Left ventricle myocardium inferior (tissue), 1 donor: ENCODE measurements at regions not wholly inside any gene's neighbourhood (a gene's known extent, or its start where the extent isn't known, plus 50 kb on each side); places are given as distances from the start of the nearest gene placed in this dataset.

Experiments
- DNase-seq: peaks from one replicate; pipeline ENCODE4 v3.0.0-alpha.2; 2020
- H3K27ac ChIP-seq: fragments of 200-600 bp; replicated peaks from 2 replicates; pipeline ENCODE4 v1.8.0; 2021
- H3K27me3 ChIP-seq: fragments of 200-600 bp; 2 replicates; pipeline ENCODE4 v1.8.0; 2021; ENCODE audit warnings: low read depth
- H3K36me3 ChIP-seq: fragments of 200-600 bp; 2 replicates; pipeline ENCODE4 v1.8.0; 2021
- H3K4me1 ChIP-seq: fragments of 200-600 bp; 2 replicates; pipeline ENCODE4 v1.8.0; 2021
- H3K4me3 ChIP-seq: fragments of 200-600 bp; 2 replicates; pipeline ENCODE4 v1.8.0; 2021; ENCODE audit warnings: mild to moderate bottlenecking, moderate library complexity
- H3K9me3 ChIP-seq: fragments of 200-600 bp; replicated peaks from 2 replicates; pipeline ENCODE4 v1.8.0; 2021
- CTCF ChIP-seq: fragments of 200-600 bp; IDR thresholded peaks from 2 replicates; pipeline ENCODE4 v1.8.0; 2021; ENCODE audit warnings: antibody characterized with exemption, mild to moderate bottlenecking, borderline replicate concordance
- intact Hi-C: fragments of 100-400 bp; cut with micrococcal nuclease; formaldehyde crosslinking; loops from one replicate; pipeline ENCODE4 v1.11.0; 2022
- donor health status: DM: no; HTN: yes; CAD: no; lungs with severe emphysema.

GRCh38 chr13:111919286-111919685, 147.7 kb upstream of the SOX1 start:
- Histone ChIP-seq H3K9me3 (no peaks in the 10 kb centered on the region), H3K4me3 (no peak overlapping the region), H3K27ac (no peak overlapping the region), H3K36me3 (no peaks in the 10 kb centered on the region), H3K4me1 (no peaks in the 10 kb centered on the region), H3K27me3 (peaks cover 99% of the 10 kb centered on the region)
- no peak for TF ChIP-seq CTCF
- intact Hi-C loops, result no loop called here
- no peak for DNase-seq

GRCh38 chr13:111919849-111920248, 147.1 kb upstream of the SOX1 start:
- no peak for DNase-seq

GRCh38 chr13:111920306-111920931, 146.5 kb upstream of the SOX1 start:
- no peaks in the 10 kb centered on the region for H3K4me1 ChIP-seq
- intact Hi-C loops, result no loop called here
- no peak overlapping the region for H3K27ac ChIP-seq
- TF ChIP-seq CTCF, result no peak
- H3K27me3 ChIP-seq, result peaks cover 99% of the 10 kb centered on the region
- DNase-seq, result no peak
- H3K9me3 ChIP-seq, result no peaks in the 10 kb centered on the region
- no peak overlapping the region for H3K4me3 ChIP-seq
- no peaks in the 10 kb centered on the region for H3K36me3 ChIP-seq

More at GRCh38 chr13:111919849-111920248, 147.1 kb upstream of the SOX1 start:
- intact Hi-C loops, result no loop called here
- Histone ChIP-seq H3K4me3 (no peak overlapping the region), H3K36me3 (no peaks in the 10 kb centered on the region), H3K27ac (no peak overlapping the region), H3K9me3 (no peaks in the 10 kb centered on the region), H3K27me3 (peaks cover 99% of the 10 kb centered on the region), H3K4me1 (no peaks in the 10 kb centered on the region)
- TF ChIP-seq CTCF, result no peak

GRCh38 chr13:111920932-111921705, 145.8 kb upstream of the SOX1 start:
- H3K27me3 ChIP-seq, result peaks cover 98% of the 10 kb centered on the region
- no peak overlapping the region for H3K4me3 ChIP-seq
- DNase-seq, result no peak
- intact Hi-C loops, result no loop called here
- TF ChIP-seq CTCF, result no peak
- no peaks in the 10 kb centered on the region for H3K9me3 ChIP-seq
- H3K36me3 ChIP-seq, result no peaks in the 10 kb centered on the region
- no peak overlapping the region for H3K27ac ChIP-seq
- H3K4me1 ChIP-seq, result no peaks in the 10 kb centered on the region

GRCh38 chr13:111922086-111922485, 144.9 kb upstream of the SOX1 start:
- H3K27me3 ChIP-seq, result peaks cover 98% of the 10 kb centered on the region
- TF ChIP-seq CTCF, result no peak
- no peaks in the 10 kb centered on the region for H3K9me3 ChIP-seq
- H3K4me1 ChIP-seq, result no peaks in the 10 kb centered on the region
- H3K36me3 ChIP-seq, result no peaks in the 10 kb centered on the region
- intact Hi-C loops, result no loop called here
- H3K4me3 ChIP-seq, result no peak overlapping the region
- H3K27ac ChIP-seq, result no peak overlapping the region
- DNase-seq, result no peak
